Body of pancreas (tissue), 4 donors: ENCODE measurements at regions not wholly inside any gene's neighbourhood (a gene's known extent, or its start where the extent isn't known, plus 50 kb on each side); places are given as distances from the start of the nearest gene placed in this dataset.

ENCODE experiments used
- ATAC-seq: fragments of 150-250 bp; one replicate; pipeline ENCODE4 v1.9.1; 2016
- DNase-seq, 4 donors: peaks; one replicate each; pipeline ENCODE4 v3.0.0-alpha.2; 2019
- H3K27ac ChIP-seq, 4 donors: fragments of 200-600 bp; sonication (generic); 1 replicate in 3 of 4; 2 replicates in 1 of 4; pipeline versions ENCODE4 v1.5.1 to v1.6.1; 2016 to 2019; ENCODE audit warnings: mild to moderate bottlenecking in 1 of 4, mixed read lengths in 1 of 4, moderate library complexity in 1 of 4
- H3K27me3 ChIP-seq, 2 donors: fragments of 200-600 bp; sonication (generic); one replicate each; pipeline ENCODE4 v1.6.0; 2016; ENCODE audit warnings: mild to moderate bottlenecking in 1 of 2
- H3K36me3 ChIP-seq, 2 donors: fragments of 200-600 bp; sonication (generic); replicated peaks in 1 of 2; 2 replicates each; pipeline ENCODE4 v1.5.1; 2016; ENCODE audit warnings: low read depth in 2 of 2; ENCODE audit not compliant: insufficient read depth in 1 of 2
- H3K4me1 ChIP-seq: fragments of 200-600 bp; sonication (generic); one replicate; pipeline ENCODE4 v1.6.0; 2016
- H3K4me3 ChIP-seq, 2 donors: fragments of 200-600 bp; sonication (generic); 1 replicate in 1 of 2; 2 replicates in 1 of 2; pipeline ENCODE4 v1.5.1; 2016 to 2019
- H3K9me3 ChIP-seq, 3 donors: fragments of 200-600 bp; sonication (generic); 1 replicate in 2 of 3; 2 replicates in 1 of 3; pipeline ENCODE4 v1.5.1; 2016
- CTCF ChIP-seq, 7 experiments: fragments of 450-650 bp in 4 of 7; fragments of 200-600 bp in 3 of 7; sonication (generic) in 3 of 7; IDR thresholded peaks; one replicate each; pipeline ENCODE4 v1.5.1; 2016 to 2019; ENCODE audit warnings: antibody characterized with exemption in 7 of 7
- POLR2A ChIP-seq, 3 donors: fragments of 450-650 bp; IDR thresholded peaks; one replicate each; pipeline ENCODE4 v1.6.1; 2016; ENCODE audit warnings: antibody characterized with exemption in 3 of 3, mild to moderate bottlenecking in 2 of 3
- WGBS, 2 donors: methylation state at CpG; one replicate each; pipeline ENCODE4 v1.1.5; 2017; 5-methylcytosine and 5-hydroxymethylcytosine counted together
- intact Hi-C: fragments of 100-400 bp; cut with DNase I; formaldehyde crosslinking; loops from one replicate; pipeline ENCODE4 v1.15.1; 2023

GRCh38 chr13:60258349-60258748, 94.6 kb upstream of the DIAPH3 start:
- no peaks in the 10 kb centered on the region for H3K9me3 ChIP-seq
- H3K36me3 ChIP-seq: no peaks in the 10 kb centered on the region
- DNase-seq (no peak), ATAC-seq (no peak)
- TF ChIP-seq CTCF (IDR thresholded peaks at IDR 0.05) (no peak), POLR2A (IDR thresholded peaks at IDR 0.05) (no peak)
- no peak overlapping the region for H3K4me3 ChIP-seq
- WGBS, 2 donors: 63 to 72% methylated on average over 11 of the region's 11 CpGs
- intact Hi-C loops: no loop called here
- H3K4me1 ChIP-seq: no peaks in the 10 kb centered on the region
- no peak overlapping the region for H3K27ac ChIP-seq
- H3K27me3 ChIP-seq: no peaks in the 10 kb centered on the region

GRCh38 chr13:60260440-60260839, 96.7 kb upstream of the DIAPH3 start:
- Histone ChIP-seq H3K27me3 (no peaks in the 10 kb centered on the region), H3K4me1 (no peaks in the 10 kb centered on the region), H3K36me3 (no peaks in the 10 kb centered on the region), H3K27ac (no peak overlapping the region), H3K4me3 (no peak overlapping the region), H3K9me3 (no peaks in the 10 kb centered on the region)
- DNase-seq: no peak
- no peak for ATAC-seq
- WGBS, 2 donors: 75 to 86% methylated on average over 4 of the region's 4 CpGs
- no peak for TF ChIP-seq POLR2A (IDR thresholded peaks at IDR 0.05)
- no peak for TF ChIP-seq CTCF (IDR thresholded peaks at IDR 0.05)
- intact Hi-C loops: no loop called here

- no peak overlapping the region for H3K4me3 ChIP-seq
- WGBS, 2 donors: 32 to 43% methylated on average over 12 of the region's 12 CpGs
- ATAC-seq: peak; percentile 60
- no peaks in the 10 kb centered on the region for H3K27me3 ChIP-seq
- H3K36me3 ChIP-seq: no peaks in the 10 kb centered on the region
- intact Hi-C loops: no loop called here
- no peaks in the 10 kb centered on the region for H3K4me1 ChIP-seq
- H3K27ac ChIP-seq: no peak overlapping the region
- TF ChIP-seq POLR2A (IDR thresholded peaks at IDR 0.05) (no peak), CTCF (IDR thresholded peaks at IDR 0.05) (no peak)
- DNase-seq: peak; percentile 39 to 63 (median 54)
- no peaks in the 10 kb centered on the region for H3K9me3 ChIP-seq
Measured at GRCh38 chr13:60261432-60262351, 98.0 kb upstream of the DIAPH3 start.

GRCh38 chr13:60265566-60265965, 101.8 kb upstream of the DIAPH3 start:
- no peak for ATAC-seq
- TF ChIP-seq POLR2A (IDR thresholded peaks at IDR 0.05): no peak
- TF ChIP-seq CTCF (IDR thresholded peaks at IDR 0.05): no peak
- H3K4me1 ChIP-seq: no peaks in the 10 kb centered on the region

More at GRCh38 chr13:60265566-60265965, 101.8 kb upstream of the DIAPH3 start:
- Histone ChIP-seq H3K27ac (no peak overlapping the region), H3K36me3 (no peaks in the 10 kb centered on the region), H3K9me3 (no peaks in the 10 kb centered on the region), H3K27me3 (no peaks in the 10 kb centered on the region), H3K4me3 (no peak overlapping the region)
- DNase-seq: no peak
- intact Hi-C loops: no loop called here
- 89 to 93% methylated on average over 1 of the region's 1 CpG for WGBS, 2 donors
